B cell (primary cell): ENCODE measurements at regions not wholly inside any gene's neighbourhood (a gene's known extent, or its start where the extent isn't known, plus 50 kb on each side); places are given as distances from the start of the nearest gene placed in this dataset.

ENCODE experiments used
- ATAC-seq: fragments of 200-7000 bp; cut with Tn5 transposase; one replicate; pipeline ENCODE4 v1.10.0; 2021; ENCODE audit warnings: low read depth, mild to moderate bottlenecking, moderate number of reproducible peaks, moderate library complexity
- CTCF ChIA-PET: fragments of 350-600 bp; sonication (Branson Sonifier 250); formaldehyde crosslinking; loops from one replicate; lab custom pipeline; 2021; ENCODE audit warnings: antibody characterized with exemption, inconsistent platforms; lab: Charles Lee
- POLR2A ChIA-PET: fragments of 350-600 bp; sonication (Branson Sonifier 250); formaldehyde crosslinking; loops from one replicate; lab custom pipeline; 2021; ENCODE audit warnings: antibody characterized with exemption; lab: Charles Lee
- DNase-seq: peaks from one replicate; pipeline ENCODE4 v3.0.0; 2013
- H2AFZ ChIP-seq: 2 replicates; pipeline ENCODE4 v1.6.1; 2012; ENCODE audit warnings: mild to moderate bottlenecking, low read depth, low read length; ENCODE audit not compliant: insufficient read depth, poor library complexity, severe bottlenecking
- H3K27ac ChIP-seq, 2 donors: 1 replicate in 1 of 2; 2 replicates in 1 of 2; pipeline ENCODE4 v1.5.1; 2012 to 2013; ENCODE audit warnings: low read length in 2 of 2, mild to moderate bottlenecking in 2 of 2, moderate library complexity in 1 of 2
- H3K27me3 ChIP-seq, 4 experiments: fragments of 200-600 bp in 1 of 4; sonication (generic) in 1 of 4; replicated peaks in 1 of 4; 1 replicate in 2 of 4; 2 replicates in 2 of 4; pipeline versions ENCODE4 v1.6.1 to v1.7.0; 2013 to 2016; ENCODE audit warnings: low read length in 3 of 4, mild to moderate bottlenecking in 2 of 4, mixed read lengths in 1 of 4, moderate library complexity in 1 of 4; ENCODE audit not compliant: insufficient read depth in 4 of 4, control insufficient read depth in 3 of 4; ENCODE audit errors: control extremely low read depth in 1 of 4
- H3K36me3 ChIP-seq, 2 experiments: replicated peaks in 1 of 2; 1 replicate in 1 of 2; 2 replicates in 1 of 2; pipeline versions ENCODE4 v1.6.1 to v1.7.1; 2013; ENCODE audit warnings: low read length in 1 of 2; ENCODE audit not compliant: insufficient read depth in 2 of 2, control insufficient read depth in 1 of 2; ENCODE audit errors: control extremely low read depth in 1 of 2, extremely low read depth in 1 of 2
- H3K4me1 ChIP-seq, 2 donors: fragments of 200-600 bp in 1 of 2; sonication (generic) in 1 of 2; 1 replicate in 1 of 2; 2 replicates in 1 of 2; pipeline versions ENCODE4 v1.5.1 to v1.6.1; 2013 to 2017; ENCODE audit warnings: low read length in 2 of 2; ENCODE audit not compliant: control insufficient read depth in 2 of 2, insufficient read depth in 2 of 2
- H3K4me2 ChIP-seq: replicated peaks from 2 replicates; pipeline ENCODE3; 2012; ENCODE audit warnings: mild to moderate bottlenecking, low read depth, low read length; ENCODE audit not compliant: poor library complexity, severe bottlenecking
- H3K4me3 ChIP-seq, 5 experiments: fragments of 200-600 bp in 1 of 5; sonication (generic) in 1 of 5; 1 replicate in 3 of 5; 2 replicates in 2 of 5; pipeline versions ENCODE4 v1.5.1 to v1.7.0; 2011 to 2016; ENCODE audit warnings: low read length in 4 of 5, mild to moderate bottlenecking in 4 of 5, low read depth in 2 of 5, control low read depth in 1 of 5, moderate library complexity in 1 of 5; ENCODE audit not compliant: insufficient read depth in 1 of 5; ENCODE audit errors: control extremely low read depth in 1 of 5, extremely low read depth in 1 of 5
- H3K79me2 ChIP-seq: fragments of 200-600 bp; sonication (generic); one replicate; pipeline ENCODE4 v1.6.0; 2016; ENCODE audit warnings: low read length; ENCODE audit not compliant: control insufficient read depth, insufficient read depth
- H3K9ac ChIP-seq: fragments of 200-600 bp; sonication (generic); 2 replicates; pipeline ENCODE4 v1.6.1; 2017; ENCODE audit warnings: mild to moderate bottlenecking, low read length, moderate library complexity
- H3K9me3 ChIP-seq, 3 donors: one replicate each; pipeline versions ENCODE4 v1.6.1 to v1.7.1; 2013; ENCODE audit warnings: low read length in 2 of 3; ENCODE audit not compliant: control insufficient read depth in 2 of 3, insufficient read depth in 1 of 3; ENCODE audit errors: control extremely low read depth in 1 of 3
- H4K20me1 ChIP-seq: 2 replicates; pipeline ENCODE4 v1.6.0; 2012; ENCODE audit warnings: mild to moderate bottlenecking, low read length; ENCODE audit not compliant: insufficient read depth, control insufficient read depth, poor library complexity, severe bottlenecking
- H3K27ac Mint-ChIP-seq: one replicate; pipeline ENCODE4 v1.8.0; 2021; ENCODE audit warnings: mixed read lengths
- H3K27me3 Mint-ChIP-seq: one replicate; pipeline ENCODE4 v1.8.0; 2021; ENCODE audit warnings: mixed read lengths
- H3K4me1 Mint-ChIP-seq: one replicate; pipeline ENCODE4 v1.8.0; 2021; ENCODE audit warnings: mixed read lengths
- H3K4me3 Mint-ChIP-seq: one replicate; pipeline ENCODE4 v1.8.0; 2021; ENCODE audit warnings: mixed read lengths
- H3K9me3 Mint-ChIP-seq: one replicate; pipeline ENCODE4 v1.8.0; 2022; ENCODE audit warnings: mixed read lengths; ENCODE audit not compliant: insufficient read depth
- EZH2 ChIP-seq: IDR thresholded peaks from 2 replicates; pipeline ENCODE4 v1.6.1; 2012; ENCODE audit warnings: borderline replicate concordance, low read depth, mild to moderate bottlenecking, moderate library complexity, low read length; ENCODE audit not compliant: insufficient read depth, poor library complexity, severe bottlenecking
- WGBS: methylation state at CpG from one replicate; pipeline ENCODE4 v1.1.5; 2013; ENCODE audit warnings: missing lambda C conversion rate; ENCODE audit not compliant: insufficient coverage; 5-methylcytosine and 5-hydroxymethylcytosine counted together
- intact Hi-C: fragments of 100-400 bp; cut with micrococcal nuclease; formaldehyde crosslinking; loops from one replicate; pipeline ENCODE4 v1.10.0; 2022
- TF ChIP-seq, protein P1 (sequence below): fragments of 200-600 bp; IDR thresholded peaks from one replicate; pipeline ENCODE4 v1.8.0; 2022; ENCODE audit warnings: antibody characterized with exemption, mild to moderate bottlenecking

DNA sequence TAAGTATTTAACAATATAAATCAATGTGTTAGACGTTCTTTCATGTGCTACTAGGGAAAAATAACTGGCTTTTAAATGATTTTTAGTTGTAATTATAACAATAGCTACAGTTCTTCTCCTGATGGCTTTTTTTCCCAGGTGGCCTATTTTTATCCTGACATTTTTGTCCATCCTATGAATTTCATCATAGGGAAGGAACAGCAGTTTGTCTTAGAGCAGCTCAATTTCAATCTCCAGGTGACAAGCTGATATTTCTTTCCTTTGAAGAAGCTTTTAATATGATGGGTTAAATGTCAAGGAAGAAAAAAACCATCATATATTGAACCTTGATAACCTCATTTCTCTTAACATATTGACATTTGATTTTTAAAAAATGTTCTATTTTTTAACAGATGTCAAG lies 163.0 kb upstream of the AGA start:
- no peaks in the 10 kb centered on the region for H4K20me1 ChIP-seq
- Mint-ChIP-seq H3K27ac (no peak overlapping the region), H3K4me1 (no peaks in the 10 kb centered on the region), H3K27me3 (no peaks in the 10 kb centered on the region), H3K4me3 (no peak overlapping the region), H3K9me3 (peaks cover 3% of the 10 kb centered on the region)
- DNase-seq (no peak), ATAC-seq (no peak)
- H3K27me3 ChIP-seq, result no peaks in the 10 kb centered on the region
- H3K4me3 ChIP-seq, result no peak overlapping the region
- H3K27ac ChIP-seq, result no peak overlapping the region
- no peaks in the 10 kb centered on the region for H3K36me3 ChIP-seq
- H2AFZ ChIP-seq, result no peak overlapping the region
- peaks cover 0 to 7% (median 0%) of the 10 kb centered on the region in 3 donors for H3K9me3 ChIP-seq
- H3K4me2 ChIP-seq, result no peak overlapping the region
- H3K4me1 ChIP-seq, result no peaks in the 10 kb centered on the region
- ChIA-PET POLR2A (no interaction called here), CTCF (no interaction called here)
- WGBS, result no CpG with 5 or more reads among the region's 1 CpG
- TF ChIP-seq, protein P1, sequence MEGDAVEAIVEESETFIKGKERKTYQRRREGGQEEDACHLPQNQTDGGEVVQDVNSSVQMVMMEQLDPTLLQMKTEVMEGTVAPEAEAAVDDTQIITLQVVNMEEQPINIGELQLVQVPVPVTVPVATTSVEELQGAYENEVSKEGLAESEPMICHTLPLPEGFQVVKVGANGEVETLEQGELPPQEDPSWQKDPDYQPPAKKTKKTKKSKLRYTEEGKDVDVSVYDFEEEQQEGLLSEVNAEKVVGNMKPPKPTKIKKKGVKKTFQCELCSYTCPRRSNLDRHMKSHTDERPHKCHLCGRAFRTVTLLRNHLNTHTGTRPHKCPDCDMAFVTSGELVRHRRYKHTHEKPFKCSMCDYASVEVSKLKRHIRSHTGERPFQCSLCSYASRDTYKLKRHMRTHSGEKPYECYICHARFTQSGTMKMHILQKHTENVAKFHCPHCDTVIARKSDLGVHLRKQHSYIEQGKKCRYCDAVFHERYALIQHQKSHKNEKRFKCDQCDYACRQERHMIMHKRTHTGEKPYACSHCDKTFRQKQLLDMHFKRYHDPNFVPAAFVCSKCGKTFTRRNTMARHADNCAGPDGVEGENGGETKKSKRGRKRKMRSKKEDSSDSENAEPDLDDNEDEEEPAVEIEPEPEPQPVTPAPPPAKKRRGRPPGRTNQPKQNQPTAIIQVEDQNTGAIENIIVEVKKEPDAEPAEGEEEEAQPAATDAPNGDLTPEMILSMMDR, result no peak
- TF ChIP-seq EZH2, result no peak
- intact Hi-C loops, result no loop called here
- no peaks in the 10 kb centered on the region for H3K79me2 ChIP-seq
- H3K9ac ChIP-seq, result no peak overlapping the region

DNA sequence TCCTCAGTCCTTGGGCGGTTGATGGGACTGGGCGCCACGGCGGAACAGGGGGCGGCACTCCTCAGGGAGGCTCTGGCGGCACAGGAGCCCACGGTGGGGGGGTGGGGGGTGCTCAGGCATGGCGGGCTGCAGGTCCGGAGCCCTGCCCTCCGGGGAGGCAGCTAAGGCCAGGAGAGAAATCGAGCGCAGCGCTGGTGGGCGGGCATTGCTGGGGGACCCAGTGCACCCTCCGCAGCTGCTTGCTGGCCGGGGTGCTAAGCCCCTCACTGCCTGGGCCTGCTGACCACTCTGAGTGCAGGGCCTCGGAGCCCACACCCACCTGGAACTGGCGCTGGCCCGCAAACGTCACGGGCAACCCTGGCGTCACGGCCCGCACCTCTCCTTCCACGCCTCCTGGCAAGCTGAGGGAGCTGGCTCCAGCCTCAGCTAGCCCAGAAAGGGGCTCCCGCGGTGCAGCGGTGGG lies 164.9 kb upstream of the AGA start:
- Mint-ChIP-seq H3K4me3 (no peak overlapping the region), H3K27me3 (no peaks in the 10 kb centered on the region), H3K4me1 (no peaks in the 10 kb centered on the region), H3K9me3 (peaks cover 3% of the 10 kb centered on the region), H3K27ac (no peak overlapping the region)
- DNase-seq (no peak), ATAC-seq (no peak)
- intact Hi-C loops, result no loop called here
- Histone ChIP-seq H4K20me1 (no peaks in the 10 kb centered on the region), H3K4me3 (no peak overlapping the region), H3K4me2 (no peak overlapping the region), H3K27me3 (no peaks in the 10 kb centered on the region), H3K36me3 (no peaks in the 10 kb centered on the region), H3K27ac (no peak overlapping the region), H3K79me2 (no peaks in the 10 kb centered on the region), H2AFZ (no peak overlapping the region), H3K9me3 (peaks cover 0 to 7% (median 0%) of the 10 kb centered on the region in 3 donors), H3K9ac (no peak overlapping the region), H3K4me1 (no peaks in the 10 kb centered on the region)
- POLR2A ChIA-PET, result no interaction called here
- CTCF ChIA-PET, result no interaction called here
- no peak for TF ChIP-seq EZH2
- TF ChIP-seq, protein P1, result no peak
- WGBS, result 95% methylated on average over 26 of the region's 28 CpGs
